ENCODE measurements at regions not wholly inside any gene's neighbourhood (a gene's known extent, or its start where the extent isn't known, plus 50 kb on each side); places are given as distances from the start of the nearest gene placed in this dataset.
"Not testable (repeated sequence)": the region's sequence is repeated elsewhere in the genome, so short reads cannot be mapped to it uniquely, and the experiment has no call there.

GRCh38 chr4:158407961-158408360, 113.7 kb upstream of the RXFP1 start:
- DNase-seq (ENCODE audit: low spot score), result not testable (repeated sequence)

GRCh38 chr4:158410272-158410671, 111.4 kb upstream of the RXFP1 start:
- no peak for DNase-seq (ENCODE audit: low spot score)

- no peak for DNase-seq (ENCODE audit: low spot score)
Measured at GRCh38 chr4:158411269-158411668, 110.4 kb upstream of the RXFP1 start.

- DNase-seq (ENCODE audit: low spot score), result not testable (repeated sequence)
Measured at GRCh38 chr4:158418679-158419078, 103.0 kb upstream of the RXFP1 start.

GRCh38 chr4:158420782-158421181, 100.9 kb upstream of the RXFP1 start:
- DNase-seq (ENCODE audit: low spot score), result no peak

- DNase-seq (ENCODE audit: low spot score), result no peak
Measured at GRCh38 chr4:158422546-158422945, 99.1 kb upstream of the RXFP1 start.

GRCh38 chr4:158428242-158428641, 93.4 kb upstream of the RXFP1 start:
- DNase-seq (ENCODE audit: low spot score), result peak; percentile 13

GRCh38 chr4:158442736-158443135, 78.9 kb upstream of the RXFP1 start:
- no peak for DNase-seq (ENCODE audit: low spot score)

- no peak for DNase-seq (ENCODE audit: low spot score)
Measured at GRCh38 chr4:158443731-158444130, 78.0 kb upstream of the RXFP1 start.

GRCh38 chr4:158444621-158445020, 77.1 kb upstream of the RXFP1 start:
- no peak for DNase-seq (ENCODE audit: low spot score)

- no peak for DNase-seq (ENCODE audit: low spot score)
Measured at GRCh38 chr4:158446106-158446505, 75.6 kb upstream of the RXFP1 start.

- no peak for DNase-seq (ENCODE audit: low spot score)
Measured at GRCh38 chr4:158450741-158451140, 70.9 kb upstream of the RXFP1 start.

- DNase-seq (ENCODE audit: low spot score), result not testable (repeated sequence)
Measured at GRCh38 chr4:158452116-158452515, 69.6 kb upstream of the RXFP1 start.

- DNase-seq (ENCODE audit: low spot score), result no peak
Measured at GRCh38 chr4:158458271-158458895, 63.3 kb upstream of the RXFP1 start.

- DNase-seq (ENCODE audit: low spot score), result no peak
Measured at GRCh38 chr4:158459085-158459820, 62.4 kb upstream of the RXFP1 start.

GRCh38 chr4:158461336-158461735, 60.3 kb upstream of the RXFP1 start:
- no peak for DNase-seq (ENCODE audit: low spot score)

GRCh38 chr4:158462611-158463010, 59.1 kb upstream of the RXFP1 start:
- DNase-seq (ENCODE audit: low spot score), result no peak

Data from kidney capillary endothelial cell (primary cell).